GM21737 (cell line): ENCODE measurements at regions not wholly inside any gene's neighbourhood (a gene's known extent, or its start where the extent isn't known, plus 50 kb on each side); places are given as distances from the start of the nearest gene placed in this dataset.

Experiments
- ATAC-seq: cut with Tn5 transposase; IDR thresholded peaks from one replicate; pipeline ENCODE4 v1.9.1; 2021; ENCODE audit warnings: mild to moderate bottlenecking, moderate library complexity; ENCODE audit not compliant: unreplicated experiment

- ATAC-seq: no peak
Observed at GRCh38 chr3:157815739-157816138, 290.5 kb downstream of the SHOX2 start.

DNA sequence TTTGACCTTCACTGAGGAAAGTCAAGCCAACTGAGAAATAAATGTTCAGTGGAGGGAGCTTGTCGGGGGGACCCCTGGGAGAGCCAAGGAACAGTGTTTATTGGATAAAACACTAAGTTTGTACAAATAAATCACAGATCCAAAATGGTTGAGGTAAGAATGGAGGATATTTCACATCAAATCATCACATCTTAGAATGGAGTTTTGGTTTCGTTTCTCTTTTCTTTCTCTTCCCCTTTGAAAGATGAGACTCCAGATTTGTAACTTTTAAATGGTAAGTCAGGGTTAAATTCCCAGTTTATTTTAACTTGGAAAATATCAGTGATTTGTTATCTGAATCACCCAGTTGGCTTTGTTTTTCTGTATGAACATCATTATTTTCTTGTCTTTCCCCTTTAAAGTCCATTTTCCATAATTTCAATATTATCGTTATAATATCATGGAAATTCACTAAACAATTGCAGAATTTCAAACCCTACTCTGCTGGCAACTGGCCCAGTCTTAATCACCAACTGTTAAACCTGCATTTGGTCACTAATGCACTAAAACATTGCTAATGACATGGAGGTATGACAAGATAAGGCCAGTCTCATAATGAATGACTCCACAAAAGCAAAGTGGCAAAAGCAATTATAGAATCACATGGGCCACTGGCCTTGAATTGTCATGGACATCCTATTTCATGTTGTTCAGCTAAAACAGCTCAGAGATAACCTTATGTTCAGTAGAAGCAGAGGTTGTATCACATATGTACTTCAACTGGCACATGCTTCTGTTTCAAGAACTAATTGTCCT is 295.1 kb downstream of the SHOX2 start:
- ATAC-seq: no peak

DNA sequence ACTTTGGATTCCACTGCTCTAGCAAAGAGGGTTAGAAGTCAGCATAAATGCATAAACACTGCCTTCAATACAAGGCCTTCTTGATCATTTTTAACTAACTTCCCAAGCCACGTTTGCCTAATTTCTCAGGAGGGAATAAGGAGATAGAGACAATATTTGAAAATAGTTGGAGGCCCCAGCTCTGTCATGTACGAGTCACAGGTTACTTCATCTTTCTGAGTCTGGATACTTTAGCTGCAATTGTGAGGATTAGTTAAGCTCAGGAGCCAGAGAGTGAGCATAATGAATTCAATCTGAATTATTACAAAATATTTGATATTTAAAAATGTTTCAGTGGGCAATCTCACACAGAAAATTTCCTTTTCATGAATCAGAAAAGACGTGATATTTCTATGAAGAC is 298.9 kb downstream of the SHOX2 start:
- no peak for ATAC-seq

- no peak for ATAC-seq
Observed at GRCh38 chr3:157805538-157805937, 300.7 kb downstream of the SHOX2 start.

DNA sequence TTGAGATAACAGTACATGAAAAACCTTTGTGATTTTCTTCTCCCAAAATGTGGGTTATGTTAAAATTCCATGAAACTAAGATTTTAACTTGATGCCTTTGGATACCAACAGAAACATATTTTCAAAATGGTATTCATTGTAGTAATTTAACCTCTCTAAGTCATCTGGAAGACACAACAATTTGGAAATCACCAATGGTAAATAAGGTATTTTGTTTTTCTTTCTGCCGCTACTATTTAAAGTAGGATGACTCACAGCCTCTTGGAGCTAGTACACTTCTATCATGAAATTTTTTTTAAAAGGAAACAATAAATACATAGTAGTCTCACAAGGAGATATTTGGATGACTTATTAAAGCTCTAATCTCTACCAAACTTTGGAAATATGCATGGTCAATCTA is 291.6 kb upstream of the VEPH1 start:
- ATAC-seq: no peak

- ATAC-seq: no peak
Observed at GRCh38 chr3:157793745-157794144, 290.5 kb upstream of the VEPH1 start.

DNA sequence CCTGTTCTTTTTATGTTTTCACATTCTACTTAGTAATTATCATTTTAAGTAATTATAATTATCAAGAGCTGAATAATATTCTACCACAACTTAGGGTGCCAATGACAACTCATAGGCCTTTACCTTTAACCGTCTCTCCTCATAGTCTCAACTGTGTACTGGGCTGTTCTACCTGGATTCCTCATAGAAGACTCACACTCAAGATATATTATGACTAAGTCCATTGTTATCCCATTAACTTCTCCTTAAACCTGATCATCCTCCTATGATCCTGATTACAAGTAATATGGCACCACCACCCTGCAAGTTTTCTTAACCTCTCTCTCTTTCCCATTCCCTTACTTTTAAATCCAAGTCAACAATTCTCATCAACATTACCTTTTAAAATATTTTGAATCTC is 285.9 kb upstream of the VEPH1 start:
- no peak for ATAC-seq

GRCh38 chr3:157786618-157787017 is 283.4 kb upstream of the VEPH1 start:
- no peak for ATAC-seq

DNA sequence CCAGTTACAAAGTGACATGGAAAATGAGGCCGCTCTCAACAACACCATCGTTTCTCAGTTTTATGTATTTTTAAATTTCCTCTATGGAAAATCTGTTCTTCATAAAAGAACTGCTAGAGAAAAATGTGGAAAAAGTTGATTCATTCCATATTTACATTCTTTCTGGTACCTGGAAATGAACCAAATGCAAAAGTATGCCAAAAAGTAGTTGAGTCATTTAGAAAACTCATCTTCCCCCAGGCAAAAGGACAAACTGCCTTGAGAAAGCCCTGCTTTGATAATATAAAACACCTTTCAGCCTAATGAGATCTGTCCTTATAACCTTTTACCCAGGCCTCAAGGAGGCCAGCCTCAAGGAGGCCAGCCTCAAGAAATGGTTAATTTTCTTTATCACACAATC is 283.0 kb upstream of the VEPH1 start:
- ATAC-seq: no peak

DNA sequence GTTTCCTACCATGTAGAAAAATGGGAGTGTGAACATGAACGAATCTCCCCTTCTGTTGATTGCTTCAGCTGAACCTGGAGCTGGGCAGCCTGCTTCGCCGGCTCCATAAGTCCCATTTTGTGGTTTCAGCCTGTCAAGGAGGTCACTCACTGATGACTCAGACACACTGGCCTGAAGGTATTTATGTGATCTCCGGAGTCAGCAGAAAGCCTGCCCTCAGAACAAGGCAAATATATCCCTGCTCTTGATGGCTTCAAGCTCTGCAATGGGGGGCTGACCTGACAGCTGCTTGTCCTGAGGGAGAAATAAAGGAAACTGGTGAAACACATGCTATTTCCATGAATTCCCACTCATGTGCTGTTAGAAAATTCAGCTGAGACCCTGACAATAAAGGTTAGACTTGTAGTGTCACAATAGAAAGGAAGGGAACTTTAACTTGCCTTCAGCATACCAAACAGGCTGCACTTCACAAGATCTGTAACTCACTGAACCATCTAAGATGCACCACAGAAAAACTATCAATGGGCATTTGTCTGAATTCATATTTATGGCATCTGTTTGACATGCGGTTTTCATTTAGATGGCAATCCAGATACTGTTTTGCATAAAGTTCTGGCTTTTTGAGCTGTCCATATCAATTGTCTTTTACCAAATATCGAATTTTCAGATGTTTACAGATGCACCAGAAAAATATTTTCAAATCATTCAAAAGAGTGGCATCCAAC is 282.0 kb upstream of the VEPH1 start:
- ATAC-seq: no peak

DNA sequence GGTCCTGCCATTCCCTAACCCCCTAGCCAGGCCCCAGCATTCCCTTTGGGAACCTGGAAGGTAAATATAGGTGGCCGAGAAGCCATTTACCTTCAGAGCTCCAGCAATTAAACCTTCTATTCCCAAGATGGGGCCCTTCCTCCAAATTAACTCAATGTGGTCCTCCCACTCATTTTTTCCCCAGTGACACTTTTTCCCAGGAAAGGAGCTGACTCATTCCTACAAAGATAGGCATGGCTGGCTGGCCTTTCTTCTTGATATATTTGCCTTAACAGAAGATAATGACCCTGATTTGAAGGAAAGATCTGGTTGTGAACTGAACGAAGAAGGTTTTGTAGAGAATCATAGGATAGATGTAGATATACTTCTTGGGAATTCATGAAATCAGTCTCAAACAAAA is 279.0 kb upstream of the VEPH1 start:
- ATAC-seq: no peak

DNA sequence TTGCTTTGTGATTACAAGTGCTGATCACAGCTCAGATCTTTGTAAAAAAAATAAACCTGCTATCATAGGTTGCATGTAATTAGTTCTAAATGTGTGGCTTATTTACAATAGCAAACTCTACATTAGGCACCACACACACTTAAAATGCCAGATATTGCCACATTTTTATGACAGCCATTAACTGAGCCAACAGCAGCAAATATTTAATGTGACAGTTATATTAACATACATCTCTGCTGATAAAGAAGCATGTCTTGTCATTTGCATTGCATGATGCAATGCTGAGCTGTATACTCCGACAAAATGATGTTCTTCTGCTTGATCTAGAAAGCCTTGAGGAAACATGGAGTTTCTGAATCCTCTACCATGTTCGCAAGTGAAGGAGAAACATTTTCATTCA is 273.6 kb upstream of the VEPH1 start:
- no peak for ATAC-seq

GRCh38 chr3:157775446-157775845 is 272.2 kb upstream of the VEPH1 start:
- no peak for ATAC-seq

DNA sequence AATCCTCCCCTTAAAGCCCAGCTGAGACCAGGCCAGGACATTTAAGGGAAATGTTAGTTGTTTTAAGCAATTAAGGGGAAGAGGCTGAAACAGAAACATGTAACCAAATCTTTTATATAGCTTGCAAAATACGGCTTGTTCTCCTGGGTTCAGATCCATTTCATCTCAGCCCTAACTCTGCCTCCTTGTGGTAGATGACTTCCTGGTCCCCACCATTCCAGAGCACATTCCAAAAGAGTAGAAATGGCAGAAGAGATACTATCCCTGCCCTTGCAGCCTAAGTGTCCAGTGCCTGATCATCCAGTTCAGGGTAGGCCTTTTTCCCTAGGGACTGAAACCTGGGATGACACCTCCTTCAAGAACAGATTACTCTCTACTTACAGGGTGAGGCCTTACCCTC is 266.2 kb upstream of the VEPH1 start:
- no peak for ATAC-seq

DNA sequence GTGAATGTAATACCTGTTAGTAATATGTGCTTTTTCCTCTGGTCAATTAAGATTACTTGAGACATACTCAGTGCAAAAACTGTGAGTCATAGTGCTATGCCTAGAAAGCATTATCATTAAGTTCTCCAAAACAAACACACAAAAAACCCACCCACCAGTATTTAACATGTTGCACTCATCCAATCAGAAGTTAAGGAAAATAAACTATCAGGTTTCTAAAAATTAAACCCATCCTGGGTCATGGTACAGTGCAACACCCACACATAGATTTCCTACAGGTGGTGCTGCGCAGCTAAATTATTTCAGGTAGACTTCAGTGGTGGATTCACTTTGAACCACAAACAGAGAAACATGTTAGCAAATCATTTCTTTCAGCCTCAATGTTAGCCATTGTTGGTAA is 264.4 kb upstream of the VEPH1 start:
- ATAC-seq: no peak

- ATAC-seq: no peak
Observed at GRCh38 chr3:157763644-157764043, 260.4 kb upstream of the VEPH1 start.

DNA sequence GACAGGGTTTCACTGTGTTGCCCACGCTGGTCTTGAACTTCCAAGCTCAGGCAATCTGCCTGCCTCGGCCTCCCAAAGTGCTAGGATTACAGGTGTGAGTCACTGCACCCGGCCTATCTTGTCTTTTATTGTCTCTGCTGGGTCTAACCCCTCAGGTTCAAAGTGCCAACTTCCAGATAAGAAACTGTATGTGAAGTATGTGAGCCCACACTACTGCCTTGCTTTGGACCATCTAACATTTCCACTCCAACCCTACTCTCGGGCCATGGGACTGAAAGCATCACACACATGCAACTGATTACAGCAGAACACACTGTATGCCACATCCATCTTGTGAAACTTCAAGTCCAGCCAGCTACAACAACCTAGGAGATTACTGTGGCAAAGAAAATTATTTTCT is 256.1 kb upstream of the VEPH1 start:
- no peak for ATAC-seq

GRCh38 chr3:157755233-157755632 is 252.0 kb upstream of the VEPH1 start:
- no peak for ATAC-seq

GRCh38 chr3:157754451-157754850 is 251.2 kb upstream of the VEPH1 start:
- no peak for ATAC-seq

- ATAC-seq: no peak
Observed at GRCh38 chr3:157753787-157754136, 250.5 kb upstream of the VEPH1 start.

GRCh38 chr3:157752956-157753786 is 250.0 kb upstream of the VEPH1 start:
- no peak for ATAC-seq

- ATAC-seq: no peak
Observed at GRCh38 chr3:157752554-157752953, 249.3 kb upstream of the VEPH1 start.
